HCT116 (cell line): ENCODE measurements at regions not wholly inside any gene's neighbourhood (a gene's known extent, or its start where the extent isn't known, plus 50 kb on each side); places are given as distances from the start of the nearest gene placed in this dataset.

Experiments
- ATAC-seq: fragments of 200-7000 bp; cut with Tn5 transposase; 2 replicates; pipeline ENCODE4 v1.9.1; 2020; ENCODE audit warnings: mild to moderate bottlenecking, moderate library complexity
- BruUV-seq: library from RNA; stranded (reverse); fragments of 400-500 nt; replicated peaks from 2 replicates; lab custom pipeline; 2021; lab: Mats Ljungman, UMichigan
- CTCF ChIA-PET: fragments of 300-600 bp; sonication (Branson Sonifier 250); formaldehyde crosslinking; loops from one replicate; lab custom pipeline; 2021; ENCODE audit warnings: antibody characterized with exemption; lab: Charles Lee
- POLR2A ChIA-PET: fragments of 300-600, 350-600 bp; sonication (Branson Sonifier 250); formaldehyde crosslinking; loops from one replicate; lab custom pipeline; 2021; ENCODE audit warnings: antibody characterized with exemption; lab: Charles Lee
- RAD21 ChIA-PET, 2 experiments: fragments of 300-600 bp; sonication (Branson Sonifier 250); formaldehyde crosslinking; loops; one replicate each; lab custom pipeline; 2023; ENCODE audit warnings: low total read pairs in 2 of 2; ENCODE audit not compliant: uncharacterized antibody in 2 of 2, unreplicated experiment in 2 of 2, low non-redundant PET in 1 of 2; lab: Charles Lee
- DNase-seq: peaks from one replicate; pipeline ENCODE4 v3.0.0-alpha.2; 2010; ENCODE audit warnings: low read depth, low spot score
- H2AFZ ChIP-seq: fragments of 200-600 bp; shearing (Covaris generic), sonication (generic); 2 replicates; pipeline ENCODE4 v1.6.1; 2017; ENCODE audit warnings: low read depth, mixed run types, mixed read lengths, antibody characterized with exemption, low read length; ENCODE audit not compliant: poor library complexity, severe bottlenecking
- H3K27ac ChIP-seq: 2 replicates; pipeline ENCODE4 v1.5.1; 2012; ENCODE audit warnings: low read depth, low read length
- H3K27me3 ChIP-seq: fragments of 200-600 bp; sonication (generic); 2 replicates; pipeline ENCODE4 v1.6.1; 2016; ENCODE audit warnings: mixed run types, low read length, mixed read lengths; ENCODE audit not compliant: insufficient read depth
- H3K36me3 ChIP-seq, 2 experiments: fragments of 200-500 bp in 1 of 2; fragments of 200-600 bp in 1 of 2; sonication (Bioruptor generic) in 1 of 2; sonication (generic) in 1 of 2; 2 replicates each; pipeline versions ENCODE4 v1.5.1 to v1.6.1; 2014 to 2016; ENCODE audit warnings: low read length in 2 of 2, inconsistent platforms in 1 of 2, mixed read lengths in 1 of 2, mixed run types in 1 of 2; ENCODE audit not compliant: insufficient read depth in 2 of 2, control insufficient read depth in 1 of 2
- H3K4me1 ChIP-seq, 2 experiments: fragments of 200-600 bp in 1 of 2; sonication (generic) in 1 of 2; 2 replicates each; pipeline versions ENCODE4 v1.5.1 to v1.6.1; 2012 to 2017; ENCODE audit warnings: low read length in 2 of 2, inconsistent platforms in 1 of 2, mild to moderate bottlenecking in 1 of 2, mixed read lengths in 1 of 2, mixed run types in 1 of 2, moderate library complexity in 1 of 2; ENCODE audit not compliant: insufficient read depth in 2 of 2, control insufficient read depth in 1 of 2
- H3K4me2 ChIP-seq: fragments of 200-600 bp; sonication (generic); 2 replicates; pipeline ENCODE4 v1.6.1; 2017; ENCODE audit warnings: mixed run types, low read length, mixed read lengths
- H3K4me3 ChIP-seq, 2 experiments: fragments of 200-600 bp in 1 of 2; sonication (generic) in 1 of 2; replicated peaks in 1 of 2; 2 replicates each; pipeline ENCODE4 v1.5.1; 2011 to 2016; ENCODE audit warnings: low read length in 2 of 2, control low read depth in 1 of 2, low read depth in 1 of 2, mild to moderate bottlenecking in 1 of 2, mixed read lengths in 1 of 2, mixed run types in 1 of 2
- H3K79me2 ChIP-seq: fragments of 200-600 bp; sonication (generic); 2 replicates; pipeline ENCODE4 v1.6.1; 2017; ENCODE audit warnings: mild to moderate bottlenecking, mixed run types, low read length, moderate library complexity, mixed read lengths; ENCODE audit not compliant: insufficient read depth
- H3K9ac ChIP-seq: fragments of 200-600 bp; sonication (generic); 2 replicates; pipeline ENCODE4 v1.6.1; 2016; ENCODE audit warnings: low read length, mixed read lengths
- H3K9me2 ChIP-seq: fragments of 200-600 bp; sonication (generic), shearing (Covaris generic); 2 replicates; pipeline ENCODE4 v1.6.1; 2017; ENCODE audit warnings: mixed run types, mild to moderate bottlenecking, moderate library complexity; ENCODE audit not compliant: insufficient read depth
- H3K9me3 ChIP-seq, 2 experiments: fragments of 200-500 bp in 1 of 2; fragments of 200-600 bp in 1 of 2; sonication (Bioruptor generic) in 1 of 2; sonication (generic) in 1 of 2; 2 replicates each; pipeline ENCODE4 v1.6.1; 2014 to 2017; ENCODE audit warnings: low read length in 2 of 2, mixed read lengths in 2 of 2, inconsistent platforms in 1 of 2, low read depth in 1 of 2, mild to moderate bottlenecking in 1 of 2, mixed run types in 1 of 2, moderate library complexity in 1 of 2; ENCODE audit not compliant: control insufficient read depth in 1 of 2, insufficient read depth in 1 of 2
- H4K20me1 ChIP-seq: fragments of 200-600 bp; sonication (generic), shearing (Covaris generic); 2 replicates; pipeline ENCODE4 v1.6.1; 2017; ENCODE audit warnings: mixed run types, mild to moderate bottlenecking, moderate library complexity; ENCODE audit not compliant: insufficient read depth
- CBX3 ChIP-seq: IDR thresholded peaks from 2 replicates; pipeline ENCODE4 v1.6.1; 2012; ENCODE audit warnings: low read depth
- EZH2 ChIP-seq: fragments of 200-600 bp; sonication (generic); IDR thresholded peaks from 2 replicates; pipeline ENCODE4 v1.6.1; 2017; ENCODE audit warnings: antibody characterized with exemption, mixed run types
- EZH2phosphoT487 ChIP-seq: fragments of 200-600 bp; IDR thresholded peaks from 2 replicates; pipeline ENCODE4 v1.6.1; 2018; ENCODE audit warnings: antibody characterized with exemption, borderline replicate concordance
- FOSL1 ChIP-seq: IDR thresholded peaks from 2 replicates; pipeline ENCODE4 v1.6.1; 2012; ENCODE audit warnings: low read depth
- POLR2AphosphoS5 ChIP-seq: IDR thresholded peaks from 2 replicates; pipeline ENCODE4 v1.6.1; 2011; ENCODE audit warnings: mild to moderate bottlenecking, low read depth, low read length, moderate library complexity
- TCF7L2 ChIP-seq: IDR thresholded peaks from 2 replicates; pipeline ENCODE4 v1.7.0; 2011; ENCODE audit warnings: borderline replicate concordance, inconsistent platforms; ENCODE audit not compliant: insufficient read depth, insufficient read length; ENCODE audit errors: extremely low read depth
- ZNF274 ChIP-seq: fragments of 200-500 bp; sonication (Bioruptor generic); IDR thresholded peaks from 2 replicates; pipeline ENCODE4 v1.6.1; 2014; ENCODE audit warnings: mild to moderate bottlenecking, low read depth, low read length, inconsistent platforms
- intact Hi-C: fragments of 100-400 bp; cut with micrococcal nuclease; formaldehyde crosslinking; loops from 2 replicates; pipeline ENCODE4 v1.10.0; 2022
- TF ChIP-seq, protein P1 (sequence below): IDR thresholded peaks from 2 replicates; pipeline ENCODE4 v1.6.1; 2012
- TF ChIP-seq, protein P2 (sequence below): IDR thresholded peaks from 2 replicates; pipeline ENCODE4 v1.6.1; 2012; ENCODE audit warnings: low read depth
- TF ChIP-seq, protein P3 (sequence below), 3 experiments: fragments of 200-600 bp in 1 of 3; sonication (generic) in 1 of 3; IDR thresholded peaks in 2 of 3; conservative IDR thresholded peaks in 1 of 3; 2 replicates each; pipeline ENCODE4 v1.5.1; 2012 to 2017; ENCODE audit warnings: low read depth in 2 of 3, low read length in 2 of 3, antibody characterized with exemption in 1 of 3, borderline replicate concordance in 1 of 3, control low read depth in 1 of 3, mild to moderate bottlenecking in 1 of 3, mixed read lengths in 1 of 3, mixed run types in 1 of 3, moderate library complexity in 1 of 3; ENCODE audit not compliant: insufficient read depth in 1 of 3

DNA sequence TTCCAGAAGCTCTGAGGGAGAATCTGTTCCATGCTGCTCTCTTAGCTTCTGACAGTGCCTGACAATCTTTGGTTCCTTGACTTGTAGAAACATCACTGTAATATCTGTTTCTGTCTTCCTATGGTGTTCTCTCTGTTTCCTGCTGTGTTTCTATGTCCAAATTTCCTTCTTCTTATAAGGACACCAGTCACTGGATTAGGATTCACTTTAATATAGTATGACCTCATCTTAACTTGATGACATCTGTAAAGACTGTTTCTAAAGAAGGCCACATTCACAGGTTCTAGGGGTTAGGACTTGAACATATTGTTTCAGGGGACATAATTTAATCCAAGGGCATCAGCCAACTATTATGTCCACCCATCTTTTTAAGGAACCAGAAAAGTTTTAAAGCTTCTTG lies 265.6 kb downstream of the ZSWIM6 start:
- no peaks in the 10 kb centered on the region for H3K9me3 ChIP-seq
- H3K9me2 ChIP-seq, result no peaks in the 10 kb centered on the region
- H2AFZ ChIP-seq, result no peak overlapping the region
- no peak overlapping the region for H3K4me3 ChIP-seq
- H3K4me1 ChIP-seq, result no peaks in the 10 kb centered on the region
- ATAC-seq (no peak), DNase-seq (no peak)
- no peak for TF ChIP-seq FOSL1
- no peak for TF ChIP-seq EZH2
- no peak for TF ChIP-seq EZH2phosphoT487
- TF ChIP-seq, protein P1, sequence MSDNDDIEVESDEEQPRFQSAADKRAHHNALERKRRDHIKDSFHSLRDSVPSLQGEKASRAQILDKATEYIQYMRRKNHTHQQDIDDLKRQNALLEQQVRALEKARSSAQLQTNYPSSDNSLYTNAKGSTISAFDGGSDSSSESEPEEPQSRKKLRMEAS, result no peak
- TF ChIP-seq POLR2AphosphoS5, result no peak
- TF ChIP-seq, protein P2, sequence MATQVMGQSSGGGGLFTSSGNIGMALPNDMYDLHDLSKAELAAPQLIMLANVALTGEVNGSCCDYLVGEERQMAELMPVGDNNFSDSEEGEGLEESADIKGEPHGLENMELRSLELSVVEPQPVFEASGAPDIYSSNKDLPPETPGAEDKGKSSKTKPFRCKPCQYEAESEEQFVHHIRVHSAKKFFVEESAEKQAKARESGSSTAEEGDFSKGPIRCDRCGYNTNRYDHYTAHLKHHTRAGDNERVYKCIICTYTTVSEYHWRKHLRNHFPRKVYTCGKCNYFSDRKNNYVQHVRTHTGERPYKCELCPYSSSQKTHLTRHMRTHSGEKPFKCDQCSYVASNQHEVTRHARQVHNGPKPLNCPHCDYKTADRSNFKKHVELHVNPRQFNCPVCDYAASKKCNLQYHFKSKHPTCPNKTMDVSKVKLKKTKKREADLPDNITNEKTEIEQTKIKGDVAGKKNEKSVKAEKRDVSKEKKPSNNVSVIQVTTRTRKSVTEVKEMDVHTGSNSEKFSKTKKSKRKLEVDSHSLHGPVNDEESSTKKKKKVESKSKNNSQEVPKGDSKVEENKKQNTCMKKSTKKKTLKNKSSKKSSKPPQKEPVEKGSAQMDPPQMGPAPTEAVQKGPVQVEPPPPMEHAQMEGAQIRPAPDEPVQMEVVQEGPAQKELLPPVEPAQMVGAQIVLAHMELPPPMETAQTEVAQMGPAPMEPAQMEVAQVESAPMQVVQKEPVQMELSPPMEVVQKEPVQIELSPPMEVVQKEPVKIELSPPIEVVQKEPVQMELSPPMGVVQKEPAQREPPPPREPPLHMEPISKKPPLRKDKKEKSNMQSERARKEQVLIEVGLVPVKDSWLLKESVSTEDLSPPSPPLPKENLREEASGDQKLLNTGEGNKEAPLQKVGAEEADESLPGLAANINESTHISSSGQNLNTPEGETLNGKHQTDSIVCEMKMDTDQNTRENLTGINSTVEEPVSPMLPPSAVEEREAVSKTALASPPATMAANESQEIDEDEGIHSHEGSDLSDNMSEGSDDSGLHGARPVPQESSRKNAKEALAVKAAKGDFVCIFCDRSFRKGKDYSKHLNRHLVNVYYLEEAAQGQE, result no peak
- TF ChIP-seq ZNF274, result no peak
- TF ChIP-seq, protein P3, sequence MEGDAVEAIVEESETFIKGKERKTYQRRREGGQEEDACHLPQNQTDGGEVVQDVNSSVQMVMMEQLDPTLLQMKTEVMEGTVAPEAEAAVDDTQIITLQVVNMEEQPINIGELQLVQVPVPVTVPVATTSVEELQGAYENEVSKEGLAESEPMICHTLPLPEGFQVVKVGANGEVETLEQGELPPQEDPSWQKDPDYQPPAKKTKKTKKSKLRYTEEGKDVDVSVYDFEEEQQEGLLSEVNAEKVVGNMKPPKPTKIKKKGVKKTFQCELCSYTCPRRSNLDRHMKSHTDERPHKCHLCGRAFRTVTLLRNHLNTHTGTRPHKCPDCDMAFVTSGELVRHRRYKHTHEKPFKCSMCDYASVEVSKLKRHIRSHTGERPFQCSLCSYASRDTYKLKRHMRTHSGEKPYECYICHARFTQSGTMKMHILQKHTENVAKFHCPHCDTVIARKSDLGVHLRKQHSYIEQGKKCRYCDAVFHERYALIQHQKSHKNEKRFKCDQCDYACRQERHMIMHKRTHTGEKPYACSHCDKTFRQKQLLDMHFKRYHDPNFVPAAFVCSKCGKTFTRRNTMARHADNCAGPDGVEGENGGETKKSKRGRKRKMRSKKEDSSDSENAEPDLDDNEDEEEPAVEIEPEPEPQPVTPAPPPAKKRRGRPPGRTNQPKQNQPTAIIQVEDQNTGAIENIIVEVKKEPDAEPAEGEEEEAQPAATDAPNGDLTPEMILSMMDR (IDR thresholded peaks at IDR 0.05 in 2 of 3, conservative IDR thresholded peaks at IDR 0.05 in 1 of 3; ENCODE audit: borderline replicate concordance in 1 of 3, insufficient read depth in 1 of 3, low read depth in 2 of 3, low read length in 2 of 3), result no peak
- TF ChIP-seq CBX3, result no peak
- no peak for TF ChIP-seq TCF7L2
- H3K9ac ChIP-seq, result no peak overlapping the region
- POLR2A ChIA-PET, result no interaction called here
- no peak overlapping the region for H3K27ac ChIP-seq
- no peaks in the 10 kb centered on the region for H3K79me2 ChIP-seq
- BruUV-seq, result no TSS peak
- CTCF ChIA-PET, result no interaction called here
- no peaks in the 10 kb centered on the region for H3K36me3 ChIP-seq
- H3K27me3 ChIP-seq, result no peaks in the 10 kb centered on the region; the same call in 1 of the 2 replicates
- RAD21 ChIA-PET, result no interaction called here
- intact Hi-C loops, result no loop called here
- H3K4me2 ChIP-seq, result no peak overlapping the region
- H4K20me1 ChIP-seq, result no peaks in the 10 kb centered on the region
